ENCODE measurements at regions not wholly inside any gene's neighbourhood (a gene's known extent, or its start where the extent isn't known, plus 50 kb on each side); places are given as distances from the start of the nearest gene placed in this dataset.
A peak's percentile ranks its signal among the peaks of the same experiment; 100 is the strongest.

DNA sequence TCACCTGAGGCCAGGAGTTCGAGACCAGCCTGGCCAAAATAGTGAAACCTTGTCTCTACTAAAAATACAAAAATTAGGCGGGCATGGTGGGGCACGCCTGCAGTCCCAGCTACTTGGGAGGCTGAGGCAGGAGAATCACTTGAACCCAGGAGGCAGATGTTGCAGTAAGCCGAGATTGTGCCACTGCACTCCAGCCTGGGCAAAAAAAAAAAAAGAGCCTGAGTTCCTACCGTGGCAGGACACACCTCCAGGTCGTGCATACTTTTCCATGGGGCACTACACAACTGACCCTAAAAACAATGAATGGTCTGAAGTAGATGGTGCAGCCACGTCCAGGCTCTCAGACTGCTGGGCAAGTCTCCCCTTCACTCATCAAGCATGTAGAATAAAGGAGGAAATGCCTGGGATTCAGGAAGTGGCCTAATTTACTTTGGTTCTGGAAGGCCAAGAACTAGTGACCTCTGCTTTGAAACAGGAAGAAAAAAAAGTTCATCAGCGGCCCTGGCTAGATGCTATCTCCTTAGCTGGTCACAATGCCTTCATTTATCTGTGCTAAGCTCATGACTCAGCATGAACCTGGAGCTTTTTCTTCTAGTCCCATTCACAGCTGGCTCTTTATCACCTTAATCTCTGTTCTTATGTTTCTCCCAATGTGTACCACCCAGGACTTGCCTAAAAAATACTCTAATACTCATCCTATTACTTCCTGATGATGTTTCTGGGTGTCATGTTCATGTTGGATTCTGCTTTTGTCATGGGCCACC, 55.8 kb upstream of the OR6J1 start:
- DNase-seq (ENCODE audit: low read depth): peak; percentile 53
- no peak overlapping the region for H3K4me3 ChIP-seq (ENCODE audit: low read depth, low read length)
- TF ChIP-seq, protein P1, sequence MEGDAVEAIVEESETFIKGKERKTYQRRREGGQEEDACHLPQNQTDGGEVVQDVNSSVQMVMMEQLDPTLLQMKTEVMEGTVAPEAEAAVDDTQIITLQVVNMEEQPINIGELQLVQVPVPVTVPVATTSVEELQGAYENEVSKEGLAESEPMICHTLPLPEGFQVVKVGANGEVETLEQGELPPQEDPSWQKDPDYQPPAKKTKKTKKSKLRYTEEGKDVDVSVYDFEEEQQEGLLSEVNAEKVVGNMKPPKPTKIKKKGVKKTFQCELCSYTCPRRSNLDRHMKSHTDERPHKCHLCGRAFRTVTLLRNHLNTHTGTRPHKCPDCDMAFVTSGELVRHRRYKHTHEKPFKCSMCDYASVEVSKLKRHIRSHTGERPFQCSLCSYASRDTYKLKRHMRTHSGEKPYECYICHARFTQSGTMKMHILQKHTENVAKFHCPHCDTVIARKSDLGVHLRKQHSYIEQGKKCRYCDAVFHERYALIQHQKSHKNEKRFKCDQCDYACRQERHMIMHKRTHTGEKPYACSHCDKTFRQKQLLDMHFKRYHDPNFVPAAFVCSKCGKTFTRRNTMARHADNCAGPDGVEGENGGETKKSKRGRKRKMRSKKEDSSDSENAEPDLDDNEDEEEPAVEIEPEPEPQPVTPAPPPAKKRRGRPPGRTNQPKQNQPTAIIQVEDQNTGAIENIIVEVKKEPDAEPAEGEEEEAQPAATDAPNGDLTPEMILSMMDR (IDR thresholded peaks at IDR 0.05; ENCODE audit: insufficient read depth, low read length): no peak

DNA sequence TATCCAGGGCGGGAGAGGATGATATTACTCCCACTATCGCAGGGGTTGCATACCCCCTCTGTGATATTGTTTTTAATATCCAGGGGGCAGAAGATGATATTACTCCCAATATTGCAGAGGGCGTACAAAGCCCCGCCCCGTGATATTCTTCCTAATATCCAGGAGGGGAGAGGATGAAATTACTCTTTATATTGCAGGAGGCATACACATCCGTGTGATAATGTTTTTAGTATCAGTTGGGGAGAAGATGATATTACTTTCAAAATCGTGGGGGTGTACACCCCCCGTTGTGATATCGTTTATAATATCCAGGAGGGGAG, 52.9 kb upstream of the OXA1L start:
- H3K4me3 ChIP-seq (ENCODE audit: low read depth, low read length): no peak overlapping the region
- TF ChIP-seq, protein P1 (IDR thresholded peaks at IDR 0.05; ENCODE audit: insufficient read depth, low read length): no peak
- DNase-seq (ENCODE audit: low read depth): no peak

DNA sequence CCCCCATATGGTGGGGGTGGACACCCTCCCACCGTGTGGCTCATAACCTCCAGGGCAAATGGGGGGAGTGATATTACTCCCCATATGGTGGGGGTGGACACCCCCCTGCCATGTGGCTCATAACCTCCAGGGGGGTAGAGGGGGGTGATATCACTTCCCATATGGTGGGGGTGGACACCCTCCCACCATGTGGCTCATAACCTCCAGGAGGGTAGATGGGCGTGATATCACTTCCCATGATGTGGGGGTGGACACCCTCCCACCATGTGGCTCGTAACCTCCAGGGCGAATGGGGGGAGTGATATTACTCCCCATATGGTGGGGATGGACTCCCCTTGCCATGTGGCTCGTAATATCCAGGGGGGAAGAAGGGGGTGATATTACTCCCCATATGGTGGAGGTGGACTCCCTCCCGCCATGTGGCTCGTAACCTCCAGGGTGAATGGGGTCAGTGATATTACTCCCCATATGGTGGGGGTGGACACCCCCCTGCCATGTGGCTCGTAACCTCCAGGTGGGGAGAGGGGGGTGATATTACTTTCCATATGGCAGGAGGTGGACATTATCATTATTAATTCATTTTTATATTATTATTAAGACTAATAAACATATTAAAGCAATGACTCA, 51.2 kb upstream of the OXA1L start:
- TF ChIP-seq, protein P1 (IDR thresholded peaks at IDR 0.05; ENCODE audit: insufficient read depth, low read length): no peak

GRCh38 chr14:22715890-22716289, 50.6 kb upstream of the OXA1L start:
- no peak for DNase-seq (ENCODE audit: low read depth)
- H3K4me3 ChIP-seq (ENCODE audit: low read depth, low read length): no peak overlapping the region
- TF ChIP-seq, protein P1 (IDR thresholded peaks at IDR 0.05; ENCODE audit: insufficient read depth, low read length): no peak

More for the DNA sequence above, 51.2 kb upstream of the OXA1L start:
- DNase-seq (ENCODE audit: low read depth): no peak
- no peak overlapping the region for H3K4me3 ChIP-seq (ENCODE audit: low read depth, low read length)

All from fibroblast of the aortic adventitia (primary cell).